Nephron progenitor cell (in vitro differentiated cells): ENCODE measurements at regions not wholly inside any gene's neighbourhood (a gene's known extent, or its start where the extent isn't known, plus 50 kb on each side); places are given as distances from the start of the nearest gene placed in this dataset.

Source experiments
- DNase-seq: peaks from one replicate; pipeline ENCODE4 v3.0.0; 2021
- H3K27ac Mint-ChIP-seq: 2 replicates; pipeline ENCODE4 v1.8.0; 2021; ENCODE audit warnings: mild to moderate bottlenecking, moderate library complexity, mixed read lengths
- H3K27me3 Mint-ChIP-seq: 2 replicates; pipeline ENCODE4 v1.8.0; 2021; ENCODE audit warnings: mild to moderate bottlenecking, low read depth, mixed read lengths; ENCODE audit not compliant: poor library complexity
- H3K36me3 Mint-ChIP-seq: 2 replicates; pipeline ENCODE4 v1.8.0; 2021; ENCODE audit warnings: low read depth, mixed read lengths
- H3K4me1 Mint-ChIP-seq: 2 replicates; pipeline ENCODE4 v1.8.0; 2021; ENCODE audit warnings: mixed read lengths
- H3K4me3 Mint-ChIP-seq: 2 replicates; pipeline ENCODE4 v1.8.0; 2021; ENCODE audit warnings: mild to moderate bottlenecking, moderate library complexity, mixed read lengths
- H3K9me3 Mint-ChIP-seq: 2 replicates; pipeline ENCODE4 v1.8.0; 2021; ENCODE audit warnings: mild to moderate bottlenecking, moderate library complexity, mixed read lengths
- CTCF ChIP-seq: fragments of 200-600 bp; sonication (generic); IDR thresholded peaks from 2 replicates; pipeline ENCODE4 v1.5.0; 2021; ENCODE audit warnings: antibody characterized with exemption

- H3K36me3 Mint-ChIP-seq = no peaks in the 10 kb centered on the region
- DNase-seq = no peak
- H3K27me3 Mint-ChIP-seq = no peaks in the 10 kb centered on the region
- TF ChIP-seq CTCF = no peak
- H3K4me1 Mint-ChIP-seq = peaks cover 3% of the 10 kb centered on the region
- H3K4me3 Mint-ChIP-seq = no peak overlapping the region
- peak overlapping the region; percentile 20 for H3K27ac Mint-ChIP-seq
- H3K9me3 Mint-ChIP-seq = no peaks in the 10 kb centered on the region
Measured at GRCh38 chr1:79396901-79397300, 390.4 kb upstream of the ADGRL4 start.

- no peak for TF ChIP-seq CTCF
Measured at GRCh38 chr1:79388694-79389361, 382.3 kb upstream of the ADGRL4 start.

GRCh38 chr1:79386730-79387129 lies 380.2 kb upstream of the ADGRL4 start:
- H3K36me3 Mint-ChIP-seq = no peaks in the 10 kb centered on the region
- H3K9me3 Mint-ChIP-seq = no peaks in the 10 kb centered on the region
- H3K4me1 Mint-ChIP-seq = peaks cover 2% of the 10 kb centered on the region
- H3K27me3 Mint-ChIP-seq = no peaks in the 10 kb centered on the region
- H3K4me3 Mint-ChIP-seq = no peak overlapping the region
- H3K27ac Mint-ChIP-seq = no peak overlapping the region
- no peak for DNase-seq
- TF ChIP-seq CTCF = no peak

More at GRCh38 chr1:79388694-79389361, 382.3 kb upstream of the ADGRL4 start:
- no peak for DNase-seq
- Mint-ChIP-seq H3K4me1 (peaks cover 7% of the 10 kb centered on the region), H3K27ac (no peak overlapping the region), H3K4me3 (no peak overlapping the region), H3K27me3 (no peaks in the 10 kb centered on the region), H3K36me3 (no peaks in the 10 kb centered on the region), H3K9me3 (no peaks in the 10 kb centered on the region)

GRCh38 chr1:79380078-79380477 lies 373.5 kb upstream of the ADGRL4 start:
- no peak for DNase-seq
- no peaks in the 10 kb centered on the region for H3K4me1 Mint-ChIP-seq
- H3K36me3 Mint-ChIP-seq = no peaks in the 10 kb centered on the region
- TF ChIP-seq CTCF = no peak
- no peaks in the 10 kb centered on the region for H3K9me3 Mint-ChIP-seq
- H3K27me3 Mint-ChIP-seq = no peaks in the 10 kb centered on the region
- no peak overlapping the region for H3K27ac Mint-ChIP-seq
- H3K4me3 Mint-ChIP-seq = no peak overlapping the region

- TF ChIP-seq CTCF = no peak
- no peaks in the 10 kb centered on the region for H3K9me3 Mint-ChIP-seq
- H3K4me1 Mint-ChIP-seq = no peaks in the 10 kb centered on the region
- no peak overlapping the region for H3K27ac Mint-ChIP-seq
- no peaks in the 10 kb centered on the region for H3K36me3 Mint-ChIP-seq
- no peaks in the 10 kb centered on the region for H3K27me3 Mint-ChIP-seq
- DNase-seq = no peak
- H3K4me3 Mint-ChIP-seq = no peak overlapping the region
Measured at GRCh38 chr1:79376106-79376505, 369.6 kb upstream of the ADGRL4 start.

GRCh38 chr1:79375352-79375751 lies 368.8 kb upstream of the ADGRL4 start:
- H3K27ac Mint-ChIP-seq = no peak overlapping the region
- H3K4me3 Mint-ChIP-seq = no peak overlapping the region

More at GRCh38 chr1:79375352-79375751, 368.8 kb upstream of the ADGRL4 start:
- no peaks in the 10 kb centered on the region for H3K4me1 Mint-ChIP-seq
- H3K27me3 Mint-ChIP-seq = no peaks in the 10 kb centered on the region
- DNase-seq = no peak
- TF ChIP-seq CTCF = no peak
- H3K9me3 Mint-ChIP-seq = no peaks in the 10 kb centered on the region
- no peaks in the 10 kb centered on the region for H3K36me3 Mint-ChIP-seq
